Keratinocyte (primary cell): ENCODE measurements at regions not wholly inside any gene's neighbourhood (a gene's known extent, or its start where the extent isn't known, plus 50 kb on each side); places are given as distances from the start of the nearest gene placed in this dataset.

ENCODE experiments used
- DNase-seq: peaks from one replicate; pipeline ENCODE4 v3.0.0-alpha.2; 2011; ENCODE audit warnings: low read depth, missing footprints, low spot score
- FAIRE-seq: peaks from 2 replicates; lab custom pipeline; 2011; peaks lifted over from hg19 to GRCh38; lab: Jason Lieb, UNC
- H2AFZ ChIP-seq: 2 replicates; pipeline ENCODE4 v1.6.0; 2012; ENCODE audit warnings: low read length, control low read depth, inconsistent platforms; ENCODE audit not compliant: control insufficient read depth
- H3K27ac ChIP-seq: 2 replicates; pipeline ENCODE4 v1.5.1; 2011; ENCODE audit warnings: low read length; ENCODE audit not compliant: control insufficient read depth, insufficient read depth
- H3K27me3 ChIP-seq: 3 replicates; pipeline ENCODE4 v1.6.0; 2011; ENCODE audit warnings: low read length; ENCODE audit not compliant: control insufficient read depth, insufficient read depth; ENCODE audit errors: extremely low read depth
- H3K36me3 ChIP-seq, 2 experiments: 2 replicates in 1 of 2; 3 replicates in 1 of 2; pipeline ENCODE4 v1.5.1; 2011; ENCODE audit warnings: low read length in 2 of 2, mild to moderate bottlenecking in 1 of 2; ENCODE audit not compliant: control insufficient read depth in 2 of 2, insufficient read depth in 2 of 2; ENCODE audit errors: extremely low read depth in 1 of 2
- H3K4me1 ChIP-seq: 3 replicates; pipeline ENCODE4 v1.5.1; 2011; ENCODE audit warnings: low read length; ENCODE audit not compliant: control insufficient read depth, insufficient read depth; ENCODE audit errors: extremely low read depth
- H3K4me2 ChIP-seq: 3 replicates; pipeline ENCODE4 v1.6.0; 2011; ENCODE audit warnings: low read depth, low read length; ENCODE audit not compliant: control insufficient read depth, insufficient read depth; ENCODE audit errors: extremely low read depth
- H3K4me3 ChIP-seq, 3 experiments: fragments of 200-600 bp in 1 of 3; sonication (generic) in 1 of 3; 2 replicates in 2 of 3; 3 replicates in 1 of 3; pipeline ENCODE4 v1.5.1; 2011 to 2016; ENCODE audit warnings: low read length in 3 of 3, mild to moderate bottlenecking in 3 of 3, control low read depth in 2 of 3, inconsistent platforms in 1 of 3, low read depth in 1 of 3, mixed read lengths in 1 of 3, mixed run types in 1 of 3, moderate library complexity in 1 of 3; ENCODE audit not compliant: control insufficient read depth in 2 of 3, insufficient read depth in 2 of 3; ENCODE audit errors: extremely low read depth in 1 of 3
- H3K79me2 ChIP-seq: 2 replicates; pipeline ENCODE4 v1.6.0; 2012; ENCODE audit warnings: low read length; ENCODE audit not compliant: control insufficient read depth, insufficient read depth
- H3K9ac ChIP-seq: 3 replicates; pipeline ENCODE4 v1.6.0; 2011; ENCODE audit warnings: low read length; ENCODE audit not compliant: control insufficient read depth, insufficient read depth; ENCODE audit errors: extremely low read depth
- H3K9me1 ChIP-seq: 3 replicates; pipeline ENCODE4 v1.6.0; 2011; ENCODE audit warnings: low read length; ENCODE audit not compliant: control insufficient read depth, insufficient read depth; ENCODE audit errors: extremely low read depth
- H3K9me3 ChIP-seq: 2 replicates; pipeline ENCODE4 v1.5.1; 2012; ENCODE audit warnings: low read depth, low read length; ENCODE audit not compliant: control insufficient read depth
- H4K20me1 ChIP-seq: 3 replicates; pipeline ENCODE4 v1.6.0; 2011; ENCODE audit warnings: low read length; ENCODE audit not compliant: control insufficient read depth, insufficient read depth; ENCODE audit errors: extremely low read depth
- CTCF ChIP-seq, 3 experiments: IDR thresholded peaks in 1 of 3; conservative IDR thresholded peaks in 1 of 3; optimal IDR thresholded peaks in 1 of 3; 2 replicates in 2 of 3; 3 replicates in 1 of 3; pipeline versions ENCODE3 to v1.5.1; 2011; ENCODE audit warnings: low read length in 3 of 3, mild to moderate bottlenecking in 3 of 3, moderate library complexity in 2 of 3, control low read depth in 1 of 3, inconsistent platforms in 1 of 3; ENCODE audit not compliant: insufficient read depth in 2 of 3; ENCODE audit errors: extremely low read depth in 1 of 3
- EZH2 ChIP-seq: IDR thresholded peaks from one replicate; pipeline ENCODE4 v1.6.1; 2012; ENCODE audit warnings: inconsistent platforms, mild to moderate bottlenecking, low read length, moderate library complexity
- dilution Hi-C: fragments of 300-500 bp; cut with MboI; formaldehyde crosslinking; loops from one replicate; pipeline ENCODE4 v1.7.0; 2020; ENCODE audit warnings: low sequenced_read_pairs; ENCODE audit not compliant: extremely low pct_ligation_motif_present

- FAIRE-seq (no peak), DNase-seq (no peak)
- no peak overlapping the region for H3K27ac ChIP-seq
- H3K4me1 ChIP-seq = peaks cover 7% of the 10 kb centered on the region
- no peak overlapping the region for H3K4me3 ChIP-seq
- no peak overlapping the region for H2AFZ ChIP-seq
- H3K79me2 ChIP-seq = no peaks in the 10 kb centered on the region
- no peaks in the 10 kb centered on the region for H3K27me3 ChIP-seq
- no peaks in the 10 kb centered on the region for H3K9me3 ChIP-seq
- no peak for TF ChIP-seq EZH2
- TF ChIP-seq CTCF (optimal IDR thresholded peaks at IDR 0.05 in 1 of 3, IDR thresholded peaks at IDR 0.05 in 1 of 3, conservative IDR thresholded peaks at IDR 0.05 in 1 of 3; ENCODE audit: extremely low read depth in 1 of 3, insufficient read depth in 2 of 3, low read length in 3 of 3) = no peak
- H3K9me1 ChIP-seq = no peaks in the 10 kb centered on the region
- H3K36me3 ChIP-seq = no peaks in the 10 kb centered on the region
- no peak overlapping the region for H3K4me2 ChIP-seq
- no peak overlapping the region for H3K9ac ChIP-seq
- H4K20me1 ChIP-seq = no peaks in the 10 kb centered on the region
- dilution Hi-C loops = no loop called here
Measured at GRCh38 chr10:31131251-31131650, 99.6 kb upstream of the ZNF438 start.

- FAIRE-seq (no peak), DNase-seq (no peak)
- H3K9me3 ChIP-seq = no peaks in the 10 kb centered on the region
- H3K4me1 ChIP-seq = peaks cover 7% of the 10 kb centered on the region
- no peaks in the 10 kb centered on the region for H4K20me1 ChIP-seq
- TF ChIP-seq EZH2 (no peak), CTCF (optimal IDR thresholded peaks at IDR 0.05 in 1 of 3, IDR thresholded peaks at IDR 0.05 in 1 of 3, conservative IDR thresholded peaks at IDR 0.05 in 1 of 3; ENCODE audit: extremely low read depth in 1 of 3, insufficient read depth in 2 of 3, low read length in 3 of 3) (no peak)
- H3K36me3 ChIP-seq = no peaks in the 10 kb centered on the region
- H2AFZ ChIP-seq = no peak overlapping the region
- no peaks in the 10 kb centered on the region for H3K27me3 ChIP-seq
- no peak overlapping the region for H3K4me3 ChIP-seq
- H3K27ac ChIP-seq = no peak overlapping the region
- H3K9ac ChIP-seq = no peak overlapping the region
- no peak overlapping the region for H3K4me2 ChIP-seq
- H3K9me1 ChIP-seq = no peaks in the 10 kb centered on the region
- H3K79me2 ChIP-seq = no peaks in the 10 kb centered on the region
- dilution Hi-C loops = no loop called here
Measured at GRCh38 chr10:31132681-31133244, 101.1 kb upstream of the ZNF438 start.
